T-cell (primary cell): ENCODE measurements at regions not wholly inside any gene's neighbourhood (a gene's known extent, or its start where the extent isn't known, plus 50 kb on each side); places are given as distances from the start of the nearest gene placed in this dataset.

ENCODE experiments used
- ATAC-seq, 4 experiments: fragments of 200-7000 bp in 3 of 4; fragments of 150-1000 bp in 1 of 4; cut with Tn5 transposase; replicated peaks in 1 of 4; 1 replicate in 3 of 4; 2 replicates in 1 of 4; pipeline ENCODE4 v1.10.0; 2021; ENCODE audit warnings: moderate library complexity in 3 of 4, mild to moderate bottlenecking in 2 of 4, moderate number of reproducible peaks in 1 of 4
- CTCF ChIA-PET, 2 donors: fragments of 300-600 bp; sonication (Branson Sonifier 250); formaldehyde crosslinking; loops; one replicate each; lab custom pipeline; 2022; ENCODE audit warnings: antibody characterized with exemption in 2 of 2; lab: Charles Lee
- POLR2A ChIA-PET, 2 donors: fragments of 300-600 bp; sonication (Branson Sonifier 250); formaldehyde crosslinking; loops; one replicate each; lab custom pipeline; 2022; ENCODE audit warnings: antibody characterized with exemption in 2 of 2; lab: Charles Lee
- DNase-seq, 35 experiments: peaks; one replicate each; pipeline versions ENCODE4 v3.0.0 to v3.0.0-alpha.2; 2013 to 2023
- H3K27ac ChIP-seq: one replicate; pipeline ENCODE4 v1.5.1; 2013; ENCODE audit warnings: low read length
- H3K27me3 ChIP-seq, 2 experiments: replicated peaks in 1 of 2; 1 replicate in 1 of 2; 2 replicates in 1 of 2; pipeline versions ENCODE4 v1.6.1 to v1.7.0; 2013; ENCODE audit warnings: low read length in 1 of 2, mixed read lengths in 1 of 2; ENCODE audit not compliant: control insufficient read depth in 2 of 2, insufficient read depth in 2 of 2; ENCODE audit errors: extremely low read depth in 1 of 2
- H3K36me3 ChIP-seq, 2 donors: 1 replicate in 1 of 2; 2 replicates in 1 of 2; pipeline versions ENCODE4 v1.6.1 to v1.7.0; 2013; ENCODE audit warnings: low read length in 1 of 2; ENCODE audit not compliant: control insufficient read depth in 2 of 2, insufficient read depth in 1 of 2; ENCODE audit errors: extremely low read depth in 1 of 2
- H3K4me1 ChIP-seq, 2 experiments: 1 replicate in 1 of 2; 2 replicates in 1 of 2; pipeline versions ENCODE4 v1.6.1 to v1.7.0; 2013; ENCODE audit warnings: low read length in 2 of 2, mixed read lengths in 1 of 2; ENCODE audit not compliant: insufficient read depth in 2 of 2, control insufficient read depth in 1 of 2; ENCODE audit errors: extremely low read depth in 1 of 2
- H3K4me3 ChIP-seq, 2 donors: 1 replicate in 1 of 2; 2 replicates in 1 of 2; pipeline versions ENCODE4 v1.5.1 to v1.7.0; 2013; ENCODE audit warnings: mild to moderate bottlenecking in 2 of 2, low read length in 1 of 2, moderate library complexity in 1 of 2; ENCODE audit not compliant: control insufficient read depth in 1 of 2; ENCODE audit errors: extremely low read depth in 1 of 2
- H3K9me3 ChIP-seq: 2 replicates; pipeline ENCODE4 v1.7.0; 2013
- H3K27ac Mint-ChIP-seq, 2 donors: one replicate each; pipeline ENCODE4 v1.8.0; 2020 to 2021; ENCODE audit warnings: mild to moderate bottlenecking in 2 of 2, mixed read lengths in 2 of 2
- H3K27me3 Mint-ChIP-seq, 2 donors: one replicate each; pipeline ENCODE4 v1.8.0; 2021 to 2022; ENCODE audit warnings: mixed read lengths in 2 of 2
- H3K36me3 Mint-ChIP-seq: one replicate; pipeline ENCODE4 v1.8.0; 2021; ENCODE audit warnings: mixed read lengths
- H3K4me1 Mint-ChIP-seq, 3 donors: one replicate each; pipeline ENCODE4 v1.8.0; 2020 to 2022; ENCODE audit warnings: mixed read lengths in 3 of 3, mild to moderate bottlenecking in 1 of 3
- H3K4me3 Mint-ChIP-seq, 3 donors: one replicate each; pipeline ENCODE4 v1.8.0; 2020 to 2022; ENCODE audit warnings: mild to moderate bottlenecking in 3 of 3, mixed read lengths in 3 of 3, moderate library complexity in 3 of 3
- H3K9me3 Mint-ChIP-seq, 3 donors: one replicate each; pipeline ENCODE4 v1.8.0; 2020 to 2022; ENCODE audit warnings: mixed read lengths in 3 of 3
- WGBS: methylation state at CpG from one replicate; pipeline ENCODE4 v1.1.5; 2013; ENCODE audit warnings: missing lambda C conversion rate; ENCODE audit not compliant: insufficient coverage; 5-methylcytosine and 5-hydroxymethylcytosine counted together

- no peaks in the 10 kb centered on the region for H3K36me3 Mint-ChIP-seq
- no peak for ATAC-seq
- Histone ChIP-seq H3K4me3 (no peak overlapping the region), H3K27me3 (no peaks in the 10 kb centered on the region), H3K4me1 (no peaks in the 10 kb centered on the region), H3K9me3 (peaks cover 2% of the 10 kb centered on the region), H3K36me3 (no peaks in the 10 kb centered on the region), H3K27ac (no peak overlapping the region)
- ChIA-PET CTCF (no interaction called here), POLR2A (no interaction called here)
- peaks cover 0 to 8% (median 8%) of the 10 kb centered on the region in 3 donors for H3K9me3 Mint-ChIP-seq
- no CpG with 5 or more reads among the region's 4 CpGs for WGBS
- DNase-seq: no peak
- no peak overlapping the region for H3K4me3 Mint-ChIP-seq
- H3K27me3 Mint-ChIP-seq: peaks cover 0 to 8% of the 10 kb centered on the region in 2 donors
- H3K27ac Mint-ChIP-seq: no peak overlapping the region
- H3K4me1 Mint-ChIP-seq: no peaks in the 10 kb centered on the region
Measured at GRCh38 chr10:128892005-128892404, 575.0 kb upstream of the MGMT start.

GRCh38 chr10:128894641-128895040 lies 572.4 kb upstream of the MGMT start:
- no peak overlapping the region for H3K27ac ChIP-seq
- Mint-ChIP-seq H3K27ac (no peak overlapping the region), H3K4me1 (no peaks in the 10 kb centered on the region), H3K27me3 (peaks cover 0 to 4% of the 10 kb centered on the region in 2 donors), H3K4me3 (no peak overlapping the region), H3K36me3 (no peaks in the 10 kb centered on the region), H3K9me3 (peaks cover 0 to 3% (median 0%) of the 10 kb centered on the region in 3 donors)
- no peak overlapping the region for H3K4me3 ChIP-seq
- no peaks in the 10 kb centered on the region for H3K9me3 ChIP-seq
- DNase-seq (no peak), ATAC-seq (no peak)
- ChIA-PET POLR2A (no interaction called here), CTCF (no interaction called here)
- H3K36me3 ChIP-seq: no peaks in the 10 kb centered on the region
- WGBS: 100% methylated on average over 1 of the region's 1 CpG
- H3K27me3 ChIP-seq: no peaks in the 10 kb centered on the region
- no peaks in the 10 kb centered on the region for H3K4me1 ChIP-seq

- no peak overlapping the region for H3K4me3 Mint-ChIP-seq
- H3K9me3 Mint-ChIP-seq: peaks cover 0 to 3% (median 0%) of the 10 kb centered on the region in 3 donors
- H3K4me3 ChIP-seq: no peak overlapping the region
- H3K27me3 Mint-ChIP-seq: peaks cover 0 to 4% of the 10 kb centered on the region in 2 donors
- peaks cover 0 to 2% of the 10 kb centered on the region in 2 experiments for H3K27me3 ChIP-seq
- no peak for DNase-seq
- ChIA-PET CTCF (no interaction called here), POLR2A (no interaction called here)
- no peaks in the 10 kb centered on the region for H3K4me1 Mint-ChIP-seq
- H3K27ac ChIP-seq: no peak overlapping the region
- H3K27ac Mint-ChIP-seq: no peak overlapping the region
- no peaks in the 10 kb centered on the region for H3K36me3 Mint-ChIP-seq
- no peaks in the 10 kb centered on the region for H3K9me3 ChIP-seq
- H3K4me1 ChIP-seq: no peaks in the 10 kb centered on the region
- H3K36me3 ChIP-seq: no peaks in the 10 kb centered on the region
- ATAC-seq: no peak
Measured at GRCh38 chr10:128895473-128895872, 571.6 kb upstream of the MGMT start.

- Mint-ChIP-seq H3K4me1 (no peaks in the 10 kb centered on the region), H3K36me3 (no peaks in the 10 kb centered on the region), H3K4me3 (no peak overlapping the region), H3K27ac (no peak overlapping the region), H3K27me3 (peaks cover 0 to 4% of the 10 kb centered on the region in 2 donors), H3K9me3 (no peaks in the 10 kb centered on the region)
- no peak overlapping the region for H3K27ac ChIP-seq
- DNase-seq: no peak
- H3K4me3 ChIP-seq: no peak overlapping the region
- peaks cover 0 to 5% of the 10 kb centered on the region in 2 experiments for H3K27me3 ChIP-seq
- ATAC-seq: no peak
- H3K36me3 ChIP-seq: no peaks in the 10 kb centered on the region
- H3K4me1 ChIP-seq: no peaks in the 10 kb centered on the region
- ChIA-PET CTCF (no interaction called here), POLR2A (no interaction called here)
- H3K9me3 ChIP-seq: no peaks in the 10 kb centered on the region
- 59% methylated on average over 6 of the region's 9 CpGs for WGBS
Measured at GRCh38 chr10:128896116-128896795, 570.8 kb upstream of the MGMT start.

- H3K36me3 Mint-ChIP-seq: no peaks in the 10 kb centered on the region
Measured at GRCh38 chr10:128896963-128897362, 570.1 kb upstream of the MGMT start.

GRCh38 chr10:128897401-128898129 lies 569.5 kb upstream of the MGMT start:
- no peak overlapping the region for H3K4me3 Mint-ChIP-seq

More at GRCh38 chr10:128896963-128897362, 570.1 kb upstream of the MGMT start:
- Mint-ChIP-seq H3K9me3 (no peaks in the 10 kb centered on the region), H3K27ac (no peak overlapping the region), H3K27me3 (peaks cover 0 to 4% of the 10 kb centered on the region in 2 donors), H3K4me1 (peaks cover 0 to 1% (median 0%) of the 10 kb centered on the region in 3 donors), H3K4me3 (no peak overlapping the region)
- WGBS: no CpG with 5 or more reads among the region's 3 CpGs
- H3K4me1 ChIP-seq: peaks cover 0 to 2% of the 10 kb centered on the region in 2 experiments
- H3K4me3 ChIP-seq: no peak overlapping the region
- POLR2A ChIA-PET: no interaction called here
- H3K27me3 ChIP-seq: peaks cover 0 to 5% of the 10 kb centered on the region in 2 experiments
- ATAC-seq (no peak), DNase-seq (no peak)
- no peaks in the 10 kb centered on the region for H3K36me3 ChIP-seq
- H3K27ac ChIP-seq: no peak overlapping the region
- no peaks in the 10 kb centered on the region for H3K9me3 ChIP-seq
- CTCF ChIA-PET: no interaction called here

More at GRCh38 chr10:128897401-128898129, 569.5 kb upstream of the MGMT start:
- Histone ChIP-seq H3K9me3 (no peaks in the 10 kb centered on the region), H3K4me1 (peaks cover 0 to 2% of the 10 kb centered on the region in 2 experiments), H3K4me3 (no peak overlapping the region), H3K36me3 (no peaks in the 10 kb centered on the region), H3K27me3 (peaks cover 0 to 5% of the 10 kb centered on the region in 2 experiments), H3K27ac (no peak overlapping the region)
- POLR2A ChIA-PET: no interaction called here
- Mint-ChIP-seq H3K9me3 (no peaks in the 10 kb centered on the region), H3K27ac (no peak overlapping the region), H3K36me3 (no peaks in the 10 kb centered on the region), H3K27me3 (peaks cover 0 to 4% of the 10 kb centered on the region in 2 donors), H3K4me1 (peaks cover 0 to 3% (median 0%) of the 10 kb centered on the region in 3 donors)
- WGBS: 95% methylated on average over 5 of the region's 12 CpGs
- ATAC-seq (no peak), DNase-seq (no peak)
- CTCF ChIA-PET: no interaction called here
